Thoracic aorta (tissue), 2 donors: ENCODE measurements at regions not wholly inside any gene's neighbourhood (a gene's known extent, or its start where the extent isn't known, plus 50 kb on each side); places are given as distances from the start of the nearest gene placed in this dataset.

Source experiments
- ATAC-seq: fragments of 150-250 bp; one replicate; pipeline ENCODE4 v1.8.0; 2017; ENCODE audit warnings: low read depth; ENCODE audit not compliant: insufficient number of reproducible peaks, low FRiP score
- DNase-seq: peaks from one replicate; pipeline ENCODE4 v3.0.0-alpha.2; 2020; ENCODE audit warnings: low spot score
- H3K27ac ChIP-seq, 2 donors: fragments of 200-600 bp; sonication (generic); 1 replicate in 1 of 2; 2 replicates in 1 of 2; pipeline ENCODE4 v1.5.1; 2016; ENCODE audit warnings: mild to moderate bottlenecking in 2 of 2, moderate library complexity in 2 of 2
- H3K27me3 ChIP-seq: fragments of 200-600 bp; sonication (generic); replicated peaks from 2 replicates; pipeline ENCODE4 v1.6.0; 2016; ENCODE audit warnings: mild to moderate bottlenecking; ENCODE audit not compliant: insufficient read depth
- H3K36me3 ChIP-seq: fragments of 200-600 bp; sonication (generic); one replicate; pipeline ENCODE4 v1.5.1; 2016
- H3K4me1 ChIP-seq, 2 donors: fragments of 200-600 bp; sonication (generic); 1 replicate in 1 of 2; 2 replicates in 1 of 2; pipeline versions ENCODE4 v1.5.1 to v1.6.0; 2016; ENCODE audit warnings: low read depth in 2 of 2, mild to moderate bottlenecking in 1 of 2; ENCODE audit not compliant: control insufficient read depth in 1 of 2
- H3K4me3 ChIP-seq: fragments of 200-600 bp; sonication (generic); 2 replicates; pipeline ENCODE4 v1.5.1; 2016; ENCODE audit warnings: mild to moderate bottlenecking
- H3K9me3 ChIP-seq: fragments of 200-600 bp; sonication (generic); 2 replicates; pipeline ENCODE4 v1.5.1; 2016
- CTCF ChIP-seq: fragments of 200-600 bp; sonication (generic); IDR thresholded peaks from one replicate; pipeline ENCODE4 v1.5.1; 2019; ENCODE audit warnings: antibody characterized with exemption

GRCh38 chr9:91066042-91066415, 264.4 kb downstream of the SYK start:
- Histone ChIP-seq H3K9me3 (no peaks in the 10 kb centered on the region), H3K4me3 (no peak overlapping the region), H3K27ac (no peak overlapping the region), H3K27me3 (no peaks in the 10 kb centered on the region), H3K36me3 (no peaks in the 10 kb centered on the region), H3K4me1 (peaks cover 0 to 2% of the 10 kb centered on the region in 2 donors)
- DNase-seq (no peak), ATAC-seq (no peak)
- TF ChIP-seq CTCF: no peak

GRCh38 chr9:91066856-91067255, 265.2 kb downstream of the SYK start:
- no peak for TF ChIP-seq CTCF
- H3K9me3 ChIP-seq: no peaks in the 10 kb centered on the region
- no peaks in the 10 kb centered on the region for H3K36me3 ChIP-seq
- DNase-seq (no peak), ATAC-seq (no peak)
- H3K27me3 ChIP-seq: no peaks in the 10 kb centered on the region
- no peak overlapping the region for H3K27ac ChIP-seq
- H3K4me1 ChIP-seq: peaks cover 4 to 7% of the 10 kb centered on the region in 2 donors
- H3K4me3 ChIP-seq: no peak overlapping the region

GRCh38 chr9:91067306-91067860, 265.8 kb downstream of the SYK start:
- no peaks in the 10 kb centered on the region for H3K27me3 ChIP-seq
- no peak overlapping the region for H3K27ac ChIP-seq
- H3K36me3 ChIP-seq: no peaks in the 10 kb centered on the region
- DNase-seq (no peak), ATAC-seq (no peak)
- TF ChIP-seq CTCF: no peak
- H3K4me1 ChIP-seq: peaks cover 10 to 12% of the 10 kb centered on the region in 2 donors
- H3K9me3 ChIP-seq: no peaks in the 10 kb centered on the region
- no peak overlapping the region for H3K4me3 ChIP-seq

GRCh38 chr9:91071184-91071990, 269.8 kb downstream of the SYK start:
- Histone ChIP-seq H3K4me3 (no peak overlapping the region), H3K4me1 (peaks cover 10 to 30% of the 10 kb centered on the region in 2 donors), H3K36me3 (no peaks in the 10 kb centered on the region), H3K27ac (peak overlapping the region; percentile 7 to 60), H3K27me3 (no peaks in the 10 kb centered on the region), H3K9me3 (no peaks in the 10 kb centered on the region)
- DNase-seq (no peak), ATAC-seq (no peak)
- TF ChIP-seq CTCF: no peak

- DNase-seq (no peak), ATAC-seq (no peak)
- Histone ChIP-seq H3K4me1 (peaks cover 10 to 30% of the 10 kb centered on the region in 2 donors), H3K27ac (peak overlapping the region in 1 of 2 donors; percentile 44), H3K36me3 (no peaks in the 10 kb centered on the region), H3K9me3 (no peaks in the 10 kb centered on the region), H3K27me3 (no peaks in the 10 kb centered on the region), H3K4me3 (no peak overlapping the region)
- no peak for TF ChIP-seq CTCF
Observed at GRCh38 chr9:91073049-91073810, 271.6 kb downstream of the SYK start.
